ENCODE measurements at regions not wholly inside any gene's neighbourhood (a gene's known extent, or its start where the extent isn't known, plus 50 kb on each side); places are given as distances from the start of the nearest gene placed in this dataset.

DNA sequence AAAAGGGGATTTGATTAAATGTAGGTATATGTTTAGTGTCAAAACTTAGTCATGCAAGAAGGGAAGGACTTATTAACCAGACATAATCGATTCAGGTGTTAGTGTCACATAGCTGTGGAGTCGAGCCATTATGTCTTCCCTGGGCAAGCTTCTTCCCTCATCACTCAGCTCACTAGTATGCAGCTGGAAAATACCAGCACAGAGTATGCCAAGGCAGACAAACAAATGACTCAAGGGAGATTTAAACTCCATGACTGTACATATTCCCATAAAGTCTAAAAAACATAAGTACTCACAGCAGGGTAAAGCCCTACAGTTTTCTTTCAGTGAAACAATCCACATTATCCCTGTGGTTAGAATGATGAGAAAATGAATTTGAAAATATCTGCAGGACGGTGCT lies 304.5 kb downstream of the CBLL2 start (continued):
- TF ChIP-seq ZNF132 (tag by site-specific recombination; IDR thresholded peaks at IDR 0.05; ENCODE audit: borderline replicate concordance), result no peak
- no peak for TF ChIP-seq ZNF239 (tag by site-specific recombination; IDR thresholded peaks at IDR 0.05)

- Histone ChIP-seq H3K9me3 (ENCODE audit: control insufficient read depth, insufficient read depth, low read depth, low read length) (no peaks in the 10 kb centered on the region), H3K27ac (ENCODE audit: extremely low read depth, low read depth, low read length) (no peak overlapping the region), H3K4me1 (ENCODE audit: control insufficient read depth, insufficient read depth, low read length) (no peaks in the 10 kb centered on the region), H3K4me3 (ENCODE audit: low read depth, low read length) (no peak overlapping the region), H3K36me3 (ENCODE audit: control insufficient read depth in 2 of 2, insufficient read depth in 1 of 2, low read length in 2 of 2) (no peaks in the 10 kb centered on the region)
- ChIA-PET POLR2A (no interaction called here), CTCF (no interaction called here)
- TF ChIP-seq ZNF221 (tag by site-specific recombination; IDR thresholded peaks at IDR 0.05; ENCODE audit: borderline replicate concordance) (no peak), ZNF214 (tag by site-specific recombination; IDR thresholded peaks at IDR 0.05; ENCODE audit: borderline replicate concordance) (no peak)
Observed at GRCh38 chrX:22585831-22586230, 313.1 kb downstream of the CBLL2 start.

GRCh38 chrX:22589845-22590244 lies 317.1 kb downstream of the CBLL2 start:
- POLR2A ChIA-PET, result no interaction called here
- H3K36me3 ChIP-seq (ENCODE audit: control insufficient read depth in 2 of 2, insufficient read depth in 1 of 2, low read length in 2 of 2), result no peaks in the 10 kb centered on the region
- no peaks in the 10 kb centered on the region for H3K9me3 ChIP-seq (ENCODE audit: control insufficient read depth, insufficient read depth, low read depth, low read length)
- CTCF ChIA-PET, result no interaction called here
- no peak overlapping the region for H3K4me3 ChIP-seq (ENCODE audit: low read depth, low read length)
- TF ChIP-seq ZNF473 (tag by site-specific recombination; IDR thresholded peaks at IDR 0.05) (no peak), ZNF37A (tag by site-specific recombination; IDR thresholded peaks at IDR 0.05) (no peak), ZNF350 (tag by site-specific recombination; IDR thresholded peaks at IDR 0.05) (no peak), YY2 (tag by site-specific recombination; IDR thresholded peaks at IDR 0.05) (no peak), ZNF155 (tag by site-specific recombination; IDR thresholded peaks at IDR 0.05) (no peak), PRDM10 (tag by site-specific recombination; IDR thresholded peaks at IDR 0.05) (no peak), KLF10 (tag by site-specific recombination; IDR thresholded peaks at IDR 0.05) (no peak), ZBTB21 (tag by site-specific recombination; IDR thresholded peaks at IDR 0.05) (no peak), ZNF747 (tag by site-specific recombination; IDR thresholded peaks at IDR 0.05) (no peak), ZEB2 (tag by site-specific recombination; IDR thresholded peaks at IDR 0.05) (no peak)
- TF ChIP-seq, protein P1, sequence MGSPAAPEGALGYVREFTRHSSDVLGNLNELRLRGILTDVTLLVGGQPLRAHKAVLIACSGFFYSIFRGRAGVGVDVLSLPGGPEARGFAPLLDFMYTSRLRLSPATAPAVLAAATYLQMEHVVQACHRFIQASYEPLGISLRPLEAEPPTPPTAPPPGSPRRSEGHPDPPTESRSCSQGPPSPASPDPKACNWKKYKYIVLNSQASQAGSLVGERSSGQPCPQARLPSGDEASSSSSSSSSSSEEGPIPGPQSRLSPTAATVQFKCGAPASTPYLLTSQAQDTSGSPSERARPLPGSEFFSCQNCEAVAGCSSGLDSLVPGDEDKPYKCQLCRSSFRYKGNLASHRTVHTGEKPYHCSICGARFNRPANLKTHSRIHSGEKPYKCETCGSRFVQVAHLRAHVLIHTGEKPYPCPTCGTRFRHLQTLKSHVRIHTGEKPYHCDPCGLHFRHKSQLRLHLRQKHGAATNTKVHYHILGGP (tag by site-specific recombination; IDR thresholded peaks at IDR 0.05), result no peak
- TF ChIP-seq, protein P2, sequence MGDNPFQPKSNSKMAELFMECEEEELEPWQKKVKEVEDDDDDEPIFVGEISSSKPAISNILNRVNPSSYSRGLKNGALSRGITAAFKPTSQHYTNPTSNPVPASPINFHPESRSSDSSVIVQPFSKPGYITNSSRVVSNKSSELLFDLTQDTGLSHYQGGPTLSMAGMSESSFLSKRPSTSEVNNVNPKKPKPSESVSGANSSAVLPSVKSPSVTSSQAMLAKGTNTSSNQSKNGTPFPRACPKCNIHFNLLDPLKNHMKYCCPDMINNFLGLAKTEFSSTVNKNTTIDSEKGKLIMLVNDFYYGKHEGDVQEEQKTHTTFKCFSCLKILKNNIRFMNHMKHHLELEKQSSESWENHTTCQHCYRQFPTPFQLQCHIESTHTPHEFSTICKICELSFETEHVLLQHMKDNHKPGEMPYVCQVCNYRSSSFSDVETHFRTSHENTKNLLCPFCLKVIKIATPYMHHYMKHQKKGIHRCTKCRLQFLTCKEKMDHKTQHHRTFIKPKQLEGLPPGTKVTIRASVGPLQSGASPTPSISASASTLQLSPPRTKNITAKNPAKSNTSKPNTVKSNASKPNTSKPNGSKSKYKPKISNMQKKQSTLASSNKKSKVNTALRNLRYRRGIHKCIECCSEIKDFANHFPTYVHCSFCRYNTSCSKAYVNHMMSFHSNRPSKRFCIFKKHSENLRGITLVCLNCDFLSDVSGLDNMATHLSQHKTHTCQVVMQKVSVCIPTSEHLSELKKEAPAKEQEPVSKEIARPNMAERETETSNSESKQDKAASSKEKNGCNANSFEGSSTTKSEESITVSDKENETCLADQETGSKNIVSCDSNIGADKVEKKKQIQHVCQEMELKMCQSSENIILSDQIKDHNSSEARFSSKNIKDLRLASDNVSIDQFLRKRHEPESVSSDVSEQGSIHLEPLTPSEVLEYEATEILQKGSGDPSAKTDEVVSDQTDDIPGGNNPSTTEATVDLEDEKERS (tag by site-specific recombination; IDR thresholded peaks at IDR 0.05), result no peak
- H3K4me1 ChIP-seq (ENCODE audit: control insufficient read depth, insufficient read depth, low read length), result no peaks in the 10 kb centered on the region
- H3K27ac ChIP-seq (ENCODE audit: extremely low read depth, low read depth, low read length), result no peak overlapping the region

Measured in HEK293 (cell line).